ENCODE measurements at regions not wholly inside any gene's neighbourhood (a gene's known extent, or its start where the extent isn't known, plus 50 kb on each side); places are given as distances from the start of the nearest gene placed in this dataset.

DNA sequence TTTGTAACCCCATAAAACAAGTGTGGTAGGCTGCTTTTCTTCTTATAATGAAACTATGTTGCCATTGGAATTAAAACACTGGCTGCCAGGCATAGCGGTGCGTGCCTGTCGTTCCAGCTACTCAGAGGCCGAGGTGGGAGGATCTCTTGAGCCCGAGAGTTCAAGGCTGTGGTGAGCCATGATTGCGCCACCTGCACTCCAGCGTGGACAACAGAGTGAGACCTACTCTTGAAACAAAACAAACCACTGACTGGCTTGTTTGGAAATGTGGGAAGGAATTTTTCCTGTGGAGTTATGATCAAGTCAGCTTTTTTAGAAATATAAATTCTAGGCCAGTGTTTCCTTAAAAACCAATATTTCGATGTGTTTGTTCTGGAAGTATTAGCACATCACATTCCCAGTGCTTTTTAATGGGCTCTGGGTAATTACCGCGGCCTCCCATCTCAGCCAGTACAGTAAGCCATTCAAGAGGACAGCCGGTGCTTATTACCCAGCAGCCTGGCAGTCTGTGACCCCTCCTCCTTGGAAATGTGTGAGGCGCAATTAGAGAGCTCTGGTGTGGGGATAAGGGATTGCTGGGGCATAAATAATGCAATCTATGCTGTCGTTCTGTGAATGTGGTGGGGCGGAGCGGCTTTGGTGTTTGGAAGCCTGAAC lies 58.3 kb upstream of the TRAK1 start:
- TF ChIP-seq, protein P1, sequence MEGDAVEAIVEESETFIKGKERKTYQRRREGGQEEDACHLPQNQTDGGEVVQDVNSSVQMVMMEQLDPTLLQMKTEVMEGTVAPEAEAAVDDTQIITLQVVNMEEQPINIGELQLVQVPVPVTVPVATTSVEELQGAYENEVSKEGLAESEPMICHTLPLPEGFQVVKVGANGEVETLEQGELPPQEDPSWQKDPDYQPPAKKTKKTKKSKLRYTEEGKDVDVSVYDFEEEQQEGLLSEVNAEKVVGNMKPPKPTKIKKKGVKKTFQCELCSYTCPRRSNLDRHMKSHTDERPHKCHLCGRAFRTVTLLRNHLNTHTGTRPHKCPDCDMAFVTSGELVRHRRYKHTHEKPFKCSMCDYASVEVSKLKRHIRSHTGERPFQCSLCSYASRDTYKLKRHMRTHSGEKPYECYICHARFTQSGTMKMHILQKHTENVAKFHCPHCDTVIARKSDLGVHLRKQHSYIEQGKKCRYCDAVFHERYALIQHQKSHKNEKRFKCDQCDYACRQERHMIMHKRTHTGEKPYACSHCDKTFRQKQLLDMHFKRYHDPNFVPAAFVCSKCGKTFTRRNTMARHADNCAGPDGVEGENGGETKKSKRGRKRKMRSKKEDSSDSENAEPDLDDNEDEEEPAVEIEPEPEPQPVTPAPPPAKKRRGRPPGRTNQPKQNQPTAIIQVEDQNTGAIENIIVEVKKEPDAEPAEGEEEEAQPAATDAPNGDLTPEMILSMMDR (IDR thresholded peaks at IDR 0.05), result no peak
- intact Hi-C loops (cut with micrococcal nuclease), result no loop called here
- POLR2A ChIA-PET, result no interaction called here

GRCh38 chr3:42031808-42032480 lies 59.2 kb upstream of the TRAK1 start:
- Mint-ChIP-seq H3K9me3 (no peaks in the 10 kb centered on the region), H3K27me3 (no peaks in the 10 kb centered on the region), H3K4me1 (peaks cover 75% of the 10 kb centered on the region), H3K27ac (peak overlapping the region; percentile 38), H3K4me3 (no peak overlapping the region), H3K36me3 (ENCODE audit: low read depth) (peaks cover 41% of the 10 kb centered on the region)
- DNase-seq, result no peak
- POLR2A ChIA-PET, result no interaction called here
- no peak for ATAC-seq (ENCODE audit: low read depth)
- intact Hi-C loops (cut with micrococcal nuclease), result no loop called here
- TF ChIP-seq, protein P1 (IDR thresholded peaks at IDR 0.05), result no peak
- CTCF ChIA-PET, result interaction anchor here (0.9 kb wide), 1 partner anchor 67 kb away, joined by 3 read pairs; no protein-coding TSS in a partner anchor

More for the DNA sequence above, 58.3 kb upstream of the TRAK1 start:
- peaks cover 46% of the 10 kb centered on the region for H3K36me3 Mint-ChIP-seq (ENCODE audit: low read depth)
- no peaks in the 10 kb centered on the region for H3K9me3 Mint-ChIP-seq
- H3K4me3 Mint-ChIP-seq, result no peak overlapping the region
- ATAC-seq (ENCODE audit: low read depth), result no peak
- peak overlapping the region; percentile 9 for H3K27ac Mint-ChIP-seq
- no peak for DNase-seq
- CTCF ChIA-PET, result no interaction called here
- H3K27me3 Mint-ChIP-seq, result no peaks in the 10 kb centered on the region
- H3K4me1 Mint-ChIP-seq, result peaks cover 84% of the 10 kb centered on the region

GRCh38 chr3:42028474-42028873 lies 62.7 kb upstream of the TRAK1 start:
- Mint-ChIP-seq H3K27ac (peak overlapping the region; percentile 20), H3K36me3 (ENCODE audit: low read depth) (peaks cover 18% of the 10 kb centered on the region), H3K4me1 (peaks cover 77% of the 10 kb centered on the region), H3K9me3 (no peaks in the 10 kb centered on the region), H3K4me3 (no peak overlapping the region), H3K27me3 (no peaks in the 10 kb centered on the region)
- TF ChIP-seq, protein P1 (IDR thresholded peaks at IDR 0.05), result no peak
- intact Hi-C loops (cut with micrococcal nuclease), result no loop called here
- ChIA-PET POLR2A (no interaction called here), CTCF (no interaction called here)
- DNase-seq, result no peak
- no peak for ATAC-seq (ENCODE audit: low read depth)

GRCh38 chr3:42027571-42027970 lies 63.6 kb upstream of the TRAK1 start:
- Mint-ChIP-seq H3K36me3 (ENCODE audit: low read depth) (peaks cover 12% of the 10 kb centered on the region), H3K27me3 (no peaks in the 10 kb centered on the region), H3K4me3 (no peak overlapping the region), H3K4me1 (peaks cover 75% of the 10 kb centered on the region), H3K27ac (no peak overlapping the region), H3K9me3 (peaks cover 2% of the 10 kb centered on the region)
- TF ChIP-seq, protein P1 (IDR thresholded peaks at IDR 0.05), result no peak
- ChIA-PET POLR2A (interaction anchor here (3.8 kb wide), 1 partner anchor 15 kb away, joined by 26 read pairs; no protein-coding TSS in a partner anchor), CTCF (no interaction called here)
- DNase-seq (no peak), ATAC-seq (ENCODE audit: low read depth) (no peak)
- intact Hi-C loops (cut with micrococcal nuclease), result no loop called here
